H1 (cell line): ENCODE measurements at regions not wholly inside any gene's neighbourhood (a gene's known extent, or its start where the extent isn't known, plus 50 kb on each side); places are given as distances from the start of the nearest gene placed in this dataset.

Source experiments
- CTCF ChIA-PET: fragments of 300-600 bp; sonication (Branson Sonifier 250); formaldehyde crosslinking; loops from one replicate; lab custom pipeline; 2021; ENCODE audit not compliant: partially characterized antibody; lab: Charles Lee
- POLR2A ChIA-PET: fragments of 300-600 bp; sonication (Branson Sonifier 250); formaldehyde crosslinking; loops from one replicate; lab custom pipeline; 2021; ENCODE audit warnings: inconsistent platforms; ENCODE audit not compliant: partially characterized antibody; lab: Charles Lee
- DNase-seq, 2 experiments: peaks; one replicate each; pipeline versions ENCODE4 v3.0.0 to v3.0.0-alpha.2; 2010 to 2022; ENCODE audit warnings: low spot score in 2 of 2, low read depth in 1 of 2, mixed read lengths in 1 of 2
- FAIRE-seq: peaks from 2 replicates; lab custom pipeline; 2011; peaks lifted over from hg19 to GRCh38; lab: Jason Lieb, UNC
- H2AFZ ChIP-seq: 2 replicates; pipeline ENCODE4 v1.8.1; 2012; ENCODE audit warnings: low read length, inconsistent platforms
- H2AK5ac ChIP-seq: 2 replicates; pipeline ENCODE4 v1.6.1; 2013; ENCODE audit warnings: low read depth, low read length
- H2BK120ac ChIP-seq: replicated peaks from 2 replicates; pipeline ENCODE3; 2013; ENCODE audit warnings: low read depth, low read length, inconsistent platforms
- H2BK12ac ChIP-seq: 2 replicates; pipeline ENCODE4 v1.6.1; 2013; ENCODE audit warnings: low read depth, low read length
- H2BK15ac ChIP-seq: 2 replicates; pipeline ENCODE4 v1.6.1; 2013; ENCODE audit warnings: low read length
- H2BK20ac ChIP-seq: 2 replicates; pipeline ENCODE4 v1.6.1; 2013; ENCODE audit warnings: low read length
- H2BK5ac ChIP-seq: 2 replicates; pipeline ENCODE4 v1.6.1; 2013; ENCODE audit warnings: low read depth, low read length
- H3K14ac ChIP-seq: 2 replicates; pipeline ENCODE4 v1.6.1; 2013; ENCODE audit warnings: inconsistent platforms; ENCODE audit not compliant: insufficient read length
- H3K18ac ChIP-seq: 2 replicates; pipeline ENCODE4 v1.6.1; 2013; ENCODE audit warnings: low read length; ENCODE audit errors: extremely low read depth
- H3K23ac ChIP-seq: 2 replicates; pipeline ENCODE4 v1.6.1; 2013; ENCODE audit warnings: inconsistent platforms; ENCODE audit not compliant: insufficient read length
- H3K23me2 ChIP-seq: 2 replicates; pipeline ENCODE4 v1.6.1; 2013; ENCODE audit warnings: low read depth, low read length
- H3K27ac ChIP-seq: 2 replicates; pipeline ENCODE4 v1.6.1; 2011; ENCODE audit warnings: low read depth, low read length, inconsistent platforms
- H3K27me3 ChIP-seq, 4 experiments: replicated peaks in 1 of 4; 1 replicate in 1 of 4; 2 replicates in 3 of 4; pipeline versions ENCODE4 v1.6.1 to v1.8.1; 2011 to 2013; ENCODE audit warnings: low read length in 3 of 4, mild to moderate bottlenecking in 3 of 4, inconsistent platforms in 2 of 4, mixed read lengths in 2 of 4, moderate library complexity in 1 of 4; ENCODE audit not compliant: control insufficient read depth in 3 of 4, insufficient read depth in 3 of 4; ENCODE audit errors: extremely low read depth in 1 of 4
- H3K36me3 ChIP-seq, 4 experiments: 2 replicates each; pipeline versions ENCODE4 v1.6.1 to v1.8.1; 2011 to 2013; ENCODE audit warnings: mild to moderate bottlenecking in 4 of 4, low read length in 3 of 4, moderate library complexity in 2 of 4, control low read depth in 1 of 4, inconsistent platforms in 1 of 4; ENCODE audit not compliant: insufficient read depth in 4 of 4, control insufficient read depth in 2 of 4
- H3K4ac ChIP-seq: replicated peaks from 2 replicates; pipeline ENCODE3; 2013; ENCODE audit warnings: low read length, low read depth, mixed read lengths, inconsistent platforms; ENCODE audit not compliant: insufficient read length
- H3K4me1 ChIP-seq, 4 experiments: replicated peaks in 1 of 4; 1 replicate in 1 of 4; 2 replicates in 3 of 4; pipeline versions ENCODE4 v1.6.1 to v1.8.1; 2011 to 2013; ENCODE audit warnings: low read length in 3 of 4, inconsistent platforms in 2 of 4, mixed read lengths in 1 of 4; ENCODE audit not compliant: insufficient read depth in 4 of 4, control insufficient read depth in 3 of 4
- H3K4me2 ChIP-seq, 2 experiments: 2 replicates each; pipeline versions ENCODE4 v1.6.1 to v1.8.1; 2011 to 2013; ENCODE audit warnings: low read depth in 2 of 2, low read length in 2 of 2, control low read depth in 1 of 2, inconsistent platforms in 1 of 2, mild to moderate bottlenecking in 1 of 2; ENCODE audit not compliant: insufficient read depth in 1 of 2
- H3K4me3 ChIP-seq, 4 experiments: fragments of 200-600, 300-600 bp in 1 of 4; sonication (generic), shearing (Covaris generic), sonication (Bioruptor Twin) in 1 of 4; 2 replicates each; pipeline versions ENCODE4 v1.5.1 to v1.8.1; 2011 to 2016; ENCODE audit warnings: low read length in 4 of 4, low read depth in 3 of 4, control low read depth in 2 of 4, inconsistent platforms in 2 of 4, mild to moderate bottlenecking in 2 of 4, mixed read lengths in 1 of 4, moderate library complexity in 1 of 4; ENCODE audit not compliant: insufficient read depth in 2 of 4; ENCODE audit errors: extremely low read depth in 1 of 4
- H3K56ac ChIP-seq: replicated peaks from 2 replicates; pipeline ENCODE3; 2013; ENCODE audit warnings: low read depth, mild to moderate bottlenecking, mixed read lengths, low read length, inconsistent platforms; ENCODE audit not compliant: insufficient read length
- H3K79me1 ChIP-seq: 2 replicates; pipeline ENCODE4 v1.6.1; 2013; ENCODE audit warnings: low read depth, low read length, control low read depth
- H3K79me2 ChIP-seq, 2 experiments: 2 replicates each; pipeline versions ENCODE4 v1.6.1 to v1.8.1; 2012 to 2013; ENCODE audit warnings: low read length in 2 of 2, mild to moderate bottlenecking in 2 of 2, inconsistent platforms in 1 of 2; ENCODE audit not compliant: insufficient read depth in 2 of 2, control insufficient read depth in 1 of 2
- H3K9ac ChIP-seq, 4 experiments: replicated peaks in 1 of 4; 1 replicate in 1 of 4; 2 replicates in 3 of 4; pipeline versions ENCODE4 v1.6.1 to v1.8.1; 2011 to 2013; ENCODE audit warnings: low read depth in 3 of 4, low read length in 3 of 4, control low read depth in 2 of 4, mild to moderate bottlenecking in 2 of 4, moderate library complexity in 2 of 4, inconsistent platforms in 1 of 4; ENCODE audit errors: extremely low read depth in 1 of 4
- H3K9me3 ChIP-seq, 2 experiments: 2 replicates each; pipeline versions ENCODE4 v1.6.1 to v1.8.1; 2012 to 2013; ENCODE audit warnings: mild to moderate bottlenecking in 2 of 2, moderate library complexity in 2 of 2, control low read depth in 1 of 2, inconsistent platforms in 1 of 2, low read depth in 1 of 2, low read length in 1 of 2, mixed read lengths in 1 of 2; ENCODE audit not compliant: insufficient read depth in 2 of 2
- H4K20me1 ChIP-seq, 2 experiments: replicated peaks in 1 of 2; 2 replicates each; pipeline versions ENCODE3 to v1.8.1; 2011 to 2013; ENCODE audit warnings: inconsistent platforms in 2 of 2, low read length in 2 of 2, mild to moderate bottlenecking in 1 of 2; ENCODE audit not compliant: insufficient read depth in 2 of 2, control insufficient read depth in 1 of 2
- H4K5ac ChIP-seq: 2 replicates; pipeline ENCODE4 v1.6.1; 2013; ENCODE audit warnings: low read length, low read depth, mixed read lengths, inconsistent platforms; ENCODE audit not compliant: insufficient read length
- H4K8ac ChIP-seq: 2 replicates; pipeline ENCODE4 v1.8.0; 2013; ENCODE audit warnings: mild to moderate bottlenecking, moderate library complexity, low read length, inconsistent platforms; ENCODE audit not compliant: insufficient read depth; ENCODE audit errors: extremely low read depth
- H4K91ac ChIP-seq: replicated peaks from 2 replicates; pipeline ENCODE3; 2013; ENCODE audit warnings: low read length, mixed read lengths, inconsistent platforms; ENCODE audit not compliant: insufficient read length
- ASH2L ChIP-seq: fragments of 200-600, 300-600 bp; sonication (generic); IDR thresholded peaks from one replicate; pipeline ENCODE4 v1.7.1; 2017; ENCODE audit warnings: low read length
- NRF1 ChIP-seq: IDR thresholded peaks from 2 replicates; pipeline ENCODE4 v1.6.1; 2011; ENCODE audit warnings: mild to moderate bottlenecking, low read depth, low read length, improper control_type of control experiment
- RAD21 ChIP-seq, 2 experiments: IDR thresholded peaks in 1 of 2; conservative IDR thresholded peaks in 1 of 2; 2 replicates each; pipeline ENCODE4 v1.6.1; 2011; ENCODE audit warnings: low read depth in 2 of 2, low read length in 2 of 2, improper control_type of control experiment in 1 of 2, inconsistent platforms in 1 of 2, mild to moderate bottlenecking in 1 of 2, moderate library complexity in 1 of 2
- SP2 ChIP-seq: IDR thresholded peaks from 2 replicates; pipeline ENCODE4 v1.6.1; 2012; ENCODE audit warnings: mild to moderate bottlenecking, low read length, inconsistent platforms
- SUZ12 ChIP-seq: fragments of 200-600 bp; sonication (generic); IDR thresholded peaks from 2 replicates; pipeline ENCODE4 v1.6.1; 2012; ENCODE audit warnings: mild to moderate bottlenecking, inconsistent platforms, low read length, moderate library complexity, mixed read lengths
- WGBS, 2 experiments: shearing (Covaris generic) in 1 of 2; methylation state at CpG; one replicate each; pipeline versions ENCODE4 v1.1.6 to v1.1.7; 2013 to 2015; ENCODE audit warnings: low lambda C conversion rate in 2 of 2, mixed read lengths in 2 of 2, inconsistent platforms in 1 of 2, low coverage in 1 of 2, missing lambda C conversion rate in 1 of 2; ENCODE audit not compliant: insufficient replicate concordance in 2 of 2, insufficient coverage in 1 of 2, insufficient read length in 1 of 2; ENCODE audit errors: extremely low coverage in 1 of 2, missing lambda C conversion rate in 1 of 2; 5-methylcytosine and 5-hydroxymethylcytosine counted together
- TF ChIP-seq, protein P1 (sequence below), 3 experiments: IDR thresholded peaks; 1 replicate in 2 of 3; 2 replicates in 1 of 3; pipeline versions ENCODE4 v1.5.1 to v1.6.1; 2011; ENCODE audit warnings: low read length in 3 of 3, mild to moderate bottlenecking in 3 of 3, inconsistent platforms in 2 of 3, low read depth in 1 of 3, moderate library complexity in 1 of 3; ENCODE audit not compliant: insufficient read depth in 1 of 3; ENCODE audit errors: control extremely low read depth in 1 of 3
- TF ChIP-seq, protein P2 (sequence below): IDR thresholded peaks from 2 replicates; pipeline ENCODE4 v1.6.1; 2011; ENCODE audit warnings: low read depth, mild to moderate bottlenecking, low read length; ENCODE audit not compliant: insufficient read depth

GRCh38 chr10:131425752-131426533, 114.4 kb upstream of the TCERG1L start:
- no peak for FAIRE-seq
- no peak overlapping the region for H2BK15ac ChIP-seq
- TF ChIP-seq SUZ12 = no peak
- TF ChIP-seq, protein P1, sequence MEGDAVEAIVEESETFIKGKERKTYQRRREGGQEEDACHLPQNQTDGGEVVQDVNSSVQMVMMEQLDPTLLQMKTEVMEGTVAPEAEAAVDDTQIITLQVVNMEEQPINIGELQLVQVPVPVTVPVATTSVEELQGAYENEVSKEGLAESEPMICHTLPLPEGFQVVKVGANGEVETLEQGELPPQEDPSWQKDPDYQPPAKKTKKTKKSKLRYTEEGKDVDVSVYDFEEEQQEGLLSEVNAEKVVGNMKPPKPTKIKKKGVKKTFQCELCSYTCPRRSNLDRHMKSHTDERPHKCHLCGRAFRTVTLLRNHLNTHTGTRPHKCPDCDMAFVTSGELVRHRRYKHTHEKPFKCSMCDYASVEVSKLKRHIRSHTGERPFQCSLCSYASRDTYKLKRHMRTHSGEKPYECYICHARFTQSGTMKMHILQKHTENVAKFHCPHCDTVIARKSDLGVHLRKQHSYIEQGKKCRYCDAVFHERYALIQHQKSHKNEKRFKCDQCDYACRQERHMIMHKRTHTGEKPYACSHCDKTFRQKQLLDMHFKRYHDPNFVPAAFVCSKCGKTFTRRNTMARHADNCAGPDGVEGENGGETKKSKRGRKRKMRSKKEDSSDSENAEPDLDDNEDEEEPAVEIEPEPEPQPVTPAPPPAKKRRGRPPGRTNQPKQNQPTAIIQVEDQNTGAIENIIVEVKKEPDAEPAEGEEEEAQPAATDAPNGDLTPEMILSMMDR (IDR thresholded peaks at IDR 0.05; ENCODE audit: control extremely low read depth in 1 of 3, insufficient read depth in 1 of 3, low read depth in 1 of 3, low read length in 3 of 3) = no peak
- no peak for TF ChIP-seq ASH2L
- TF ChIP-seq, protein P2, sequence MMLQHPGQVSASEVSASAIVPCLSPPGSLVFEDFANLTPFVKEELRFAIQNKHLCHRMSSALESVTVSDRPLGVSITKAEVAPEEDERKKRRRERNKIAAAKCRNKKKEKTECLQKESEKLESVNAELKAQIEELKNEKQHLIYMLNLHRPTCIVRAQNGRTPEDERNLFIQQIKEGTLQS = no peak
- TF ChIP-seq SP2 = no peak
- no peak for TF ChIP-seq RAD21 (IDR thresholded peaks at IDR 0.05 in 1 of 2, conservative IDR thresholded peaks at IDR 0.05 in 1 of 2; ENCODE audit: low read depth in 2 of 2, low read length in 2 of 2)
- no peak for TF ChIP-seq NRF1

More at GRCh38 chr10:131425752-131426533, 114.4 kb upstream of the TCERG1L start:
- no peak overlapping the region for H2BK20ac ChIP-seq
- no peak for DNase-seq
- H3K9ac ChIP-seq = no peak overlapping the region
- H2AK5ac ChIP-seq = no peak overlapping the region
- H3K56ac ChIP-seq = no peak overlapping the region
- H2BK120ac ChIP-seq = no peak overlapping the region
- no peak overlapping the region for H4K91ac ChIP-seq
- H3K4ac ChIP-seq = no peak overlapping the region
- H3K27me3 ChIP-seq = no peaks in the 10 kb centered on the region
- no peaks in the 10 kb centered on the region for H3K9me3 ChIP-seq
- ChIA-PET CTCF (interaction anchor here (0.6 to 1.4 kb wide), 7 partner anchors 8 to 460 kb away, joined by 3 to 6 read pairs (median 3); no protein-coding TSS in a partner anchor), POLR2A (interaction anchor here (1.5 kb wide), 1 partner anchor 12 kb away, joined by 3 read pairs; no protein-coding TSS in a partner anchor)
- H3K4me1 ChIP-seq = peaks cover 0 to 3% (median 2%) of the 10 kb centered on the region in 4 experiments; a peak in 1 of 7 replicates
- H4K20me1 ChIP-seq = no peaks in the 10 kb centered on the region
- WGBS, 2 experiments = 83% methylated on average over 11 of the region's 11 CpGs; no CpG with 5 or more reads in 1 of the 2 experiments
- H3K27ac ChIP-seq = no peak overlapping the region
- H3K23ac ChIP-seq = no peak overlapping the region
- no peak overlapping the region for H2BK5ac ChIP-seq
- no peaks in the 10 kb centered on the region for H3K36me3 ChIP-seq
- no peak overlapping the region for H4K8ac ChIP-seq
- no peaks in the 10 kb centered on the region for H3K23me2 ChIP-seq
- H3K14ac ChIP-seq = no peak overlapping the region
- no peak overlapping the region for H3K4me3 ChIP-seq
- H2BK12ac ChIP-seq = no peak overlapping the region
- H2AFZ ChIP-seq = peak overlapping the region; percentile 15; the same call in 1 of the 2 replicates
- no peak overlapping the region for H4K5ac ChIP-seq
- no peak overlapping the region; the same call in 1 of the 2 replicates for H3K18ac ChIP-seq
- H3K79me1 ChIP-seq = no peaks in the 10 kb centered on the region; the same call in 1 of the 2 replicates
- H3K4me2 ChIP-seq = no peak overlapping the region
- H3K79me2 ChIP-seq = no peaks in the 10 kb centered on the region
